SJSA1 (cell line): ENCODE measurements at regions not wholly inside any gene's neighbourhood (a gene's known extent, or its start where the extent isn't known, plus 50 kb on each side); places are given as distances from the start of the nearest gene placed in this dataset.
"Not testable (repeated sequence)": the region's sequence is repeated elsewhere in the genome, so short reads cannot be mapped to it uniquely, and the experiment has no call there.

Experiments
- DNase-seq, 2 experiments: peaks; one replicate each; pipeline ENCODE4 v3.0.0-alpha.2; 2015 to 2020; ENCODE audit warnings: low spot score in 2 of 2, low read depth in 1 of 2
- H3K27ac ChIP-seq: fragments of 250-450 bp; sonication (Bioruptor Pico); 2 replicates; pipeline ENCODE4 v1.5.1; 2020; ENCODE audit warnings: mild to moderate bottlenecking, moderate library complexity
- H3K27me3 ChIP-seq: fragments of 250-450 bp; sonication (Bioruptor Pico); replicated peaks from 2 replicates; pipeline ENCODE4 v1.5.1; 2020; ENCODE audit warnings: mild to moderate bottlenecking, moderate library complexity
- H3K36me3 ChIP-seq: fragments of 250-450 bp; sonication (Bioruptor Pico); 2 replicates; pipeline ENCODE4 v1.5.1; 2020; ENCODE audit warnings: mild to moderate bottlenecking
- H3K4me1 ChIP-seq: fragments of 250-450 bp; sonication (Bioruptor Pico); replicated peaks from 2 replicates; pipeline ENCODE4 v1.6.1; 2021; ENCODE audit warnings: mild to moderate bottlenecking
- H3K4me3 ChIP-seq: fragments of 250-450 bp; sonication (Bioruptor Pico); 2 replicates; pipeline ENCODE4 v1.5.1; 2020; ENCODE audit warnings: mild to moderate bottlenecking
- H3K9me3 ChIP-seq: fragments of 250-450 bp; sonication (Bioruptor Pico); replicated peaks from 2 replicates; pipeline ENCODE4 v1.5.1; 2020; ENCODE audit warnings: mild to moderate bottlenecking

DNA sequence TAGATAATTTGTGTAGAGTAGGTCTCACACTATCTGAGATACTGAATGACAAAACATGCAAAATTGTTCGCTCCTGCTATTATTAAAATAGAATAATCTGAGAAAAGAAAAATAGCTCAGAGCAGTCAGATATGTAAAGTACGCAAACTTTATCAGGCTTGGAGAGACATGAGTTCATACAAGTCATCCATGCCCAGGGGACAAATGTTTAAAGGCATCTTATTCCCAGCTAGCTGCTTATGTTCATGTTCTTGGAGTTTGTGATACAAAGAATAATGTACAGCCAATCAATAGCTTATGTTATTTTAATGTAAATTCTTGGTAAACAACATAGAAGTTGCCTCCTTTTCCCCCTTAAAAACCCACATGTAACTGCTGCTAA is 69.4 kb upstream of the USP25 start:
- no peaks in the 10 kb centered on the region for H3K9me3 ChIP-seq
- no peaks in the 10 kb centered on the region for H3K27me3 ChIP-seq
- no peaks in the 10 kb centered on the region for H3K4me1 ChIP-seq
- H3K36me3 ChIP-seq: no peaks in the 10 kb centered on the region
- no peak for DNase-seq
- no peak overlapping the region for H3K27ac ChIP-seq
- H3K4me3 ChIP-seq: no peak overlapping the region

- Histone ChIP-seq H3K9me3 (no peaks in the 10 kb centered on the region), H3K27me3 (no peaks in the 10 kb centered on the region), H3K27ac (no peak overlapping the region), H3K4me1 (no peaks in the 10 kb centered on the region), H3K36me3 (no peaks in the 10 kb centered on the region), H3K4me3 (no peak overlapping the region)
- DNase-seq: no peak
These were observed 62.8 kb upstream of the USP25 start for GRCh38 chr21:15667010-15667409.

DNA sequence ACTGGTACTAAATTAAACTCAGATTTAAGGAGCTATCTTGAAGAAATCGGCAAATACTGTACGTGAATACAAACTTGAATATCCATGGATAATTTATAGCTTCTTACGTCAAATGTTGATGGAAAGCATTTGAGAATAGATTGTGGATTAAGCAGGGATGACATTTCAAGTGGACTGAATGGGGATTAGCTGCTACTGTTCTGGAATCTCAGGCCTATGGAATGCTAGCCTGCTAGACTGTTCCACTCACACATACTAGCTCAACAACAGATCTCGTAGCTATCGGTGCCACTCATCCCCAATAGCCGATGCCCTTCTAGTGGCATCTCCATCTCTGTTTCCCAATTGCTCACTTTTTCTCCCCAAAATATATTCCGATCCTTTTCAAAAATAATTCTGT is 62.0 kb upstream of the USP25 start:
- Histone ChIP-seq H3K4me1 (no peaks in the 10 kb centered on the region), H3K36me3 (no peaks in the 10 kb centered on the region), H3K9me3 (no peaks in the 10 kb centered on the region), H3K27me3 (no peaks in the 10 kb centered on the region), H3K27ac (no peak overlapping the region), H3K4me3 (no peak overlapping the region)
- no peak for DNase-seq

- H3K27ac ChIP-seq: no peak overlapping the region
- DNase-seq: no peak
These were observed 60.5 kb upstream of the USP25 start for GRCh38 chr21:15669247-15669646.

GRCh38 chr21:15671188-15671587 is 58.6 kb upstream of the USP25 start:
- Histone ChIP-seq H3K4me3 (no peak overlapping the region), H3K9me3 (no peaks in the 10 kb centered on the region), H3K36me3 (no peaks in the 10 kb centered on the region), H3K27ac (no peak overlapping the region), H3K4me1 (no peaks in the 10 kb centered on the region), H3K27me3 (no peaks in the 10 kb centered on the region)
- no peak for DNase-seq

More at GRCh38 chr21:15669247-15669646, 60.5 kb upstream of the USP25 start:
- Histone ChIP-seq H3K9me3 (no peaks in the 10 kb centered on the region), H3K4me1 (no peaks in the 10 kb centered on the region), H3K36me3 (no peaks in the 10 kb centered on the region), H3K4me3 (no peak overlapping the region), H3K27me3 (no peaks in the 10 kb centered on the region)

DNA sequence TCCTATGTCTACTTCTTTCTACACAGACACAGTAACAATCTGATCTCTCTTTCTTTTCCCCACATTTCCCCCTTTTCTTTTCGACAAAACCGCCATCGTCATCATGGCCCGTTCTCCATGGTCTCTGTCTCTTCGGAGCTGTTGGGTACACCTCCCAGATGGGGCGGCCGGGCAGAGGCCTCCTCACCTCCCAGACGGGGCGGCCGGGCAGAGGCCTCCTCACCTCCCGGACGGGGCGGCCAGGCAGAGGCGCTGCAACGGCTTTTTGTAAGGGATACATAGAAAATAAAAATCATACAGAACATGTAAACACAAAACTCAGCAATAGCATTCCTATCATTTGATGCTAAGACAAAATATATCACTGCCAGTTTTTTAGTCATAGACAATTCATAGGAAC is 57.2 kb upstream of the USP25 start:
- not testable (repeated sequence) for H3K27ac ChIP-seq, H3K27me3 ChIP-seq, DNase-seq, H3K4me1 ChIP-seq, H3K9me3 ChIP-seq, H3K36me3 ChIP-seq, H3K4me3 ChIP-seq

DNA sequence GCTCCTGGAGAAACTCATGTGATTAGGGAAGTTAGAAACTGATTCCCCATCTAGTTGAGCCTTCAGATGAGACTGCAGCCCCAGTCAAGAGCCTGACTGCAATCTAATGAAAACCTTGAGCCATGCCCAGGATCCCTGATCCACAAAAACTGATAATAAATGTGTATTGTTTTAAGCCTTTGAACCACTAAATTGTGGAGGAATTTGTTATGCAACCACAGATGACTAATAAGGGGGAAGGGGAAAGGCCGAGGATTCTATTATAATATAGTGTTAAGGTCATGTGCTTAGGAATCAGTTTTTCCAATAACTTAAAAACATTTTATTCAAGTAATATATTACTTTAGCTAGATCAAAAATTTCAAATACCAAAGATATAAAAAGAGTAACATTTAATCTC is 52.8 kb upstream of the USP25 start:
- Histone ChIP-seq H3K27me3 (no peaks in the 10 kb centered on the region), H3K4me3 (no peak overlapping the region), H3K4me1 (peaks cover under 1% of the 10 kb centered on the region; the same call in 1 of the 2 replicates), H3K9me3 (peaks cover 2% of the 10 kb centered on the region; the same call in 1 of the 2 replicates), H3K36me3 (no peaks in the 10 kb centered on the region), H3K27ac (no peak overlapping the region)
- DNase-seq: no peak

DNA sequence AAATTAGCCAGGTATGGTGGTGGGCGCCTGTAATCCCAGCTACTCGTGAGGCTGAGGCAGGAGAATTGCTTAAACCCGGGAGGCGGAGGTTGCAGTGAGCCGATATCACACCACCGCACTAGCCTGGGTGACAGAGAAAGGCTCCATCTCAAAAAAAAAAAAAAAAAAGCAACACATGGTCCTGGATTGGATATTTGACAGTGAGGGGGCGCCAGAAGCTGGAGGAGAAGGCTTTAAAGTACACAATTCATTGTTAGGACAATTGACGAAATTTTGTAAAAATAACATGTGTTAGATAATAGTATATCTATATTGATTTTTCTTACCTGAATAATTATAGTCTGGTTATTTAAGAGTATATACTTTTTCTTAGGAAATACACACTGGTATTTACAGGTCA is 50.2 kb upstream of the USP25 start:
- no peak for DNase-seq
- Histone ChIP-seq H3K27me3 (no peaks in the 10 kb centered on the region), H3K4me3 (no peak overlapping the region), H3K36me3 (no peaks in the 10 kb centered on the region), H3K27ac (no peak overlapping the region), H3K4me1 (peaks cover 20% of the 10 kb centered on the region), H3K9me3 (peaks cover 2% of the 10 kb centered on the region; the same call in 1 of the 2 replicates)
